SK-N-SH (cell line): ENCODE measurements at regions not wholly inside any gene's neighbourhood (a gene's known extent, or its start where the extent isn't known, plus 50 kb on each side); places are given as distances from the start of the nearest gene placed in this dataset.

ENCODE experiments used
- FOXM1 ChIP-seq: IDR thresholded peaks from 2 replicates; pipeline ENCODE4 v1.4.0; 2012; ENCODE audit warnings: low read depth, mild to moderate bottlenecking
- USF2 ChIP-seq: fragments of 150-350 bp; IDR thresholded peaks from 2 replicates; pipeline ENCODE4 v1.6.1; 2017; ENCODE audit warnings: antibody characterized with exemption, low read length, low read depth, borderline replicate concordance
- TF ChIP-seq, protein P1 (sequence below): fragments of 200-600 bp; sonication (generic); IDR thresholded peaks from 2 replicates; pipeline ENCODE4 v1.6.1; 2017; ENCODE audit warnings: antibody characterized with exemption, mild to moderate bottlenecking, moderate library complexity

DNA sequence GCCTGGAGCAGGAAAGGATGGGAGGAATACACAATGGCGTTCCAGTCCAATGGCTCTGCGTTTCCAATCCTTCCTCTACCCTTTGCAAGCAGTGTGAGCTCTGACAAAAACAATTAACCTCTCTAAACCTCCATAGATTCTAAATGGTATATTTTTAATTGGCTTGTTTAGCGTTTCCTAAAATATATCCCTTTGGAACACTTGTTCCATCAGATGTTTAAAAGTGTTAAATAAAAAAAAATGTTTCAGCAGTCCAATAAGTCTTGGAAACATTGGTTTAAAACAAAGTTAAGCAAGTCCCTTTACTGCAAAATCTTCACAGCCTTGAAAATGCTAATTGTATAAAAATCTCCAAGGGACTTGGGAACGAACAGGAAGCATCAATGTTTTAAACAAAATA, 432.3 kb upstream of the ARRDC4 start:
- TF ChIP-seq FOXM1, result no peak
- TF ChIP-seq USF2, result no peak
- TF ChIP-seq, protein P1, sequence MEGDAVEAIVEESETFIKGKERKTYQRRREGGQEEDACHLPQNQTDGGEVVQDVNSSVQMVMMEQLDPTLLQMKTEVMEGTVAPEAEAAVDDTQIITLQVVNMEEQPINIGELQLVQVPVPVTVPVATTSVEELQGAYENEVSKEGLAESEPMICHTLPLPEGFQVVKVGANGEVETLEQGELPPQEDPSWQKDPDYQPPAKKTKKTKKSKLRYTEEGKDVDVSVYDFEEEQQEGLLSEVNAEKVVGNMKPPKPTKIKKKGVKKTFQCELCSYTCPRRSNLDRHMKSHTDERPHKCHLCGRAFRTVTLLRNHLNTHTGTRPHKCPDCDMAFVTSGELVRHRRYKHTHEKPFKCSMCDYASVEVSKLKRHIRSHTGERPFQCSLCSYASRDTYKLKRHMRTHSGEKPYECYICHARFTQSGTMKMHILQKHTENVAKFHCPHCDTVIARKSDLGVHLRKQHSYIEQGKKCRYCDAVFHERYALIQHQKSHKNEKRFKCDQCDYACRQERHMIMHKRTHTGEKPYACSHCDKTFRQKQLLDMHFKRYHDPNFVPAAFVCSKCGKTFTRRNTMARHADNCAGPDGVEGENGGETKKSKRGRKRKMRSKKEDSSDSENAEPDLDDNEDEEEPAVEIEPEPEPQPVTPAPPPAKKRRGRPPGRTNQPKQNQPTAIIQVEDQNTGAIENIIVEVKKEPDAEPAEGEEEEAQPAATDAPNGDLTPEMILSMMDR, result no peak
